HepG2 (cell line): ENCODE measurements at regions not wholly inside any gene's neighbourhood (a gene's known extent, or its start where the extent isn't known, plus 50 kb on each side); places are given as distances from the start of the nearest gene placed in this dataset.

Source experiments
- BCL6 ChIP-seq: IDR thresholded peaks from 2 replicates; pipeline ENCODE4 v1.6.1; 2016; ENCODE audit warnings: missing genetic modification reagents, missing compliant biosample characterization
- CBFB ChIP-seq: sonication (generic); formaldehyde crosslinking; IDR thresholded peaks from 2 replicates; pipeline ENCODE4 v1.4.0; 2020; ENCODE audit warnings: missing genetic modification reagents
- CENPX ChIP-seq: sonication (generic); formaldehyde crosslinking; IDR thresholded peaks from 2 replicates; pipeline ENCODE4 v1.9.0; 2021; ENCODE audit warnings: mild to moderate bottlenecking, missing genetic modification reagents, moderate library complexity
- HIC2 ChIP-seq: sonication (generic); formaldehyde crosslinking; IDR thresholded peaks from 2 replicates; pipeline ENCODE4 v1.9.0; 2022; ENCODE audit warnings: low read depth, missing genetic modification reagents
- HNF4A ChIP-seq: sonication (generic); formaldehyde crosslinking; IDR thresholded peaks from 2 replicates; pipeline ENCODE4 v1.4.0; 2020; ENCODE audit warnings: missing genetic modification reagents
- IKZF4 ChIP-seq: sonication (generic); formaldehyde crosslinking; IDR thresholded peaks from 2 replicates; pipeline ENCODE4 v1.5.1; 2020; ENCODE audit warnings: borderline replicate concordance, mild to moderate bottlenecking, low read depth, missing genetic modification reagents; ENCODE audit errors: not compliant biosample characterization
- KLF16 ChIP-seq, 2 experiments: sonication (generic) in 1 of 2; formaldehyde crosslinking in 1 of 2; IDR thresholded peaks; 2 replicates each; pipeline versions ENCODE4 v1.6.1 to v1.8.0; 2016 to 2023; ENCODE audit warnings: missing genetic modification reagents in 2 of 2, missing compliant biosample characterization in 1 of 2
- MBD4 ChIP-seq: IDR thresholded peaks from 2 replicates; pipeline ENCODE4 v1.6.1; 2012; ENCODE audit warnings: low read length, inconsistent platforms, borderline replicate concordance
- MXD3 ChIP-seq: IDR thresholded peaks from 2 replicates; pipeline ENCODE4 v1.6.1; 2016; ENCODE audit warnings: mild to moderate bottlenecking, missing biosample characterization, missing genetic modification reagents
- ZBTB39 ChIP-seq: sonication (generic); formaldehyde crosslinking; IDR thresholded peaks from 2 replicates; pipeline ENCODE4 v1.5.0; 2020; ENCODE audit warnings: missing genetic modification reagents
- ZFP41 ChIP-seq: sonication (generic); formaldehyde crosslinking; IDR thresholded peaks from 2 replicates; pipeline ENCODE4 v1.4.0; 2020; ENCODE audit warnings: mild to moderate bottlenecking, missing genetic modification reagents, borderline replicate concordance
- ZFY ChIP-seq: sonication (generic); formaldehyde crosslinking; IDR thresholded peaks from 2 replicates; pipeline ENCODE4 v1.4.0; 2020; ENCODE audit warnings: missing genetic modification reagents
- ZNF205 ChIP-seq: IDR thresholded peaks from 2 replicates; pipeline ENCODE4 v1.6.1; 2018; ENCODE audit warnings: missing biosample characterization, missing genetic modification reagents
- ZNF431 ChIP-seq: sonication (generic); formaldehyde crosslinking; IDR thresholded peaks from 2 replicates; pipeline ENCODE4 v1.9.0; 2022; ENCODE audit warnings: missing genetic modification reagents, low read depth, mild to moderate bottlenecking, borderline replicate concordance
- ZNF446 ChIP-seq: sonication (generic); formaldehyde crosslinking; IDR thresholded peaks from 2 replicates; pipeline ENCODE4 v1.5.0; 2020; ENCODE audit warnings: mild to moderate bottlenecking, missing genetic modification reagents
- ZNF484 ChIP-seq: sonication (generic); formaldehyde crosslinking; IDR thresholded peaks from 2 replicates; pipeline ENCODE4 v1.5.1; 2020; ENCODE audit warnings: mild to moderate bottlenecking, low read depth, missing genetic modification reagents, borderline replicate concordance
- ZNF687 ChIP-seq: sonication (generic); formaldehyde crosslinking; IDR thresholded peaks from 2 replicates; pipeline ENCODE4 v1.5.1; 2020; ENCODE audit warnings: mild to moderate bottlenecking, missing genetic modification reagents, moderate library complexity

- TF ChIP-seq MBD4 (no peak), ZNF687 (no peak), ZFP41 (no peak), ZNF205 (CRISPR knock-in tag) (no peak), HNF4A (peak; percentile 64), ZNF484 (CRISPR knock-in tag) (no peak), ZBTB39 (CRISPR knock-in tag) (no peak), ZNF431 (CRISPR knock-in tag) (no peak), IKZF4 (CRISPR knock-in tag) (no peak), HIC2 (CRISPR knock-in tag) (no peak), BCL6 (peak; percentile 64; the same call in 1 of the 2 replicates), ZFY (CRISPR knock-in tag) (no peak), CBFB (CRISPR knock-in tag) (peak; percentile 68), ZNF446 (CRISPR knock-in tag) (no peak), CENPX (CRISPR knock-in tag) (no peak), KLF16 (CRISPR knock-in tag; IDR thresholded peaks at IDR 0.05) (no peak; a peak in 1 of 4 replicates), MXD3 (CRISPR knock-in tag) (no peak)
Observed at GRCh38 chrY:7415157-7415633, 503.6 kb upstream of the AMELY start (continued).
